DMS 273 (cell line): ENCODE measurements at regions not wholly inside any gene's neighbourhood (a gene's known extent, or its start where the extent isn't known, plus 50 kb on each side); places are given as distances from the start of the nearest gene placed in this dataset.

ENCODE experiments used
- DNase-seq: peaks from one replicate; lab custom pipeline; 2025; ENCODE audit not compliant: unreplicated experiment; lab: John Stamatoyannopoulos, UW

DNA sequence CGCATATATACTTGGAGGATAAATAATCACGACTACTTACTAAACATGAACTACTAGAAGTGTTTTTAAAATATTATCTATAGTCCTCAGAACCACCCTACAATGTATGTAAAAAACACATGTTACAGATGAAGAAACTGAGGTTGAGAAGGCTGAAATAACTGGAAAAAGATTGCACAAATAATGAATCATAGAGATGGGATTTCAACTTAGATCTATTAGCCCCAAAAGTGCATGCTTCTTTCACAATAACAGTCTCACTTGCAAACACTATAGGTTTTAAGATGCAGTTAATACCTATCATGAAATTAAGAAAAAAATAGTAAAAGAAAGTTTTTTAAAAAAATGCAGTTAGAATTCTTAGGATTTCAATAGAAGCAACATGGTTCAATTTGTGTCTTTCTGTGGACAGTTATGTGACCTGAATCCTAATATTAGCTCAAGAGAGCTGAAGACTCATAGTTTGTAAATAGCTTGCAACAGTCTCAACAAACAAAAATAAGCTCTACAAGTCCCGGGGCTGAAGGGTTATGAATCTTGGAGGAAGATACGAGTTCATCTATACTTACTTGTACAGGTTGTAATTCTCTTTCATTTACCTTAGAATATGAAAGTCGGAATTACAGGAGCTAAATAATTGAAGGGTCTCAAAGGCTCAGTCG is 58.6 kb upstream of the NTPCR start:
- DNase-seq: no peak

DNA sequence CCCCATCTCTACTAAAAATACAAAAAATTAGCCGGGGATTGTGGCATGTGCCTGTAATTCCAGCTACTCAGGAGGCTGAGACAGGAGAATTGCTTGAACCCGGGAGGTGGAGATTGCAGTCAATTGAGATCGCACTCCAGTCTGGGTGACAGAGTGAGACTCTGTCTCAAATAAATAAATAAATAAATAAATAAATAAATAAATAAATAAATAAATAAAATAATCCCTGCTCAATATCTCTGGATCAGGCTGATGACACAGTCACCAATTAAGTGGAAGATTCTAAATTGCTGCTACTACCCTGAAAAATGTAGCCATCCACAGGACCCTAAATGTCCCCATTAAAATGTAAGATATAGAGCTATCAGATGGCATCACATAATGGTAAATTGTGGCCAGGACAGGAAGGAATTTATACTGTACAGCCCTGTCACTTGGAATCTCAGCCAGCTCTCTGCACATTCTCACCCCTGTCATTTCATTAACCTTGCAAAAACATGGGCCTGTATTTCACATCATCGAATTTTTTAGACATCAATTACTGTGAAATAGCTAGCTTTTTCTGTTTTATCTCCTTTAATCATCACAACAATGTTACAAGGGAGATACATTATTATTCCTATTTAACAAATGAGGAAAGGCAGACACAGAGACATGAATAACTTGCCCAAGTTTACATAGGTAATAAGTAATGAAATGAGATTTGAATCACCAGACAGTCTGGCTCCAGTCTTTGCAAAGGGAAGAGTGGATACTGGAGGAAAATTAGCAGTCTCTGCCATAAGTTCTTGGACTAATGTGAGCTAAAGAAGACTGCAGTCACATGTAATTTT is 56.7 kb upstream of the NTPCR start:
- DNase-seq: no peak

DNA sequence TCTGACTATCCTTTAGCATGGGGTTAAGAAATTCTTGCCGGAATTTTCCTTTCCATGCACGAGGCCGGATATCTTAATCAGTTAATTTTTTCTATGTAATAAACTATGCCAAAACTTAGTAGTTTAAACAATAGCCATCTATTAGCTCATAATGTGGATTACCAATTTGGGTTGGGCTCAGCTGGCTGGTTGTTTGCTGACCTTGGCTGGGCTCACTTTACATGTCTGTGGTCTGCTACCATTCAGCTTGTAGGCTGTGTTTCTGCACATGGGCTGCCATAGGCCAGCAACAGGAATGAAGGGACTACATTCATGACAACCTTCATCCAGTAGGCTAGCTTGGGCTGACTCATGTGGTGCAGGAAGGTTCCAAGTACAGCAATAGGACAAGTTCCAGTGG is 56.0 kb upstream of the NTPCR start:
- no peak for DNase-seq

DNA sequence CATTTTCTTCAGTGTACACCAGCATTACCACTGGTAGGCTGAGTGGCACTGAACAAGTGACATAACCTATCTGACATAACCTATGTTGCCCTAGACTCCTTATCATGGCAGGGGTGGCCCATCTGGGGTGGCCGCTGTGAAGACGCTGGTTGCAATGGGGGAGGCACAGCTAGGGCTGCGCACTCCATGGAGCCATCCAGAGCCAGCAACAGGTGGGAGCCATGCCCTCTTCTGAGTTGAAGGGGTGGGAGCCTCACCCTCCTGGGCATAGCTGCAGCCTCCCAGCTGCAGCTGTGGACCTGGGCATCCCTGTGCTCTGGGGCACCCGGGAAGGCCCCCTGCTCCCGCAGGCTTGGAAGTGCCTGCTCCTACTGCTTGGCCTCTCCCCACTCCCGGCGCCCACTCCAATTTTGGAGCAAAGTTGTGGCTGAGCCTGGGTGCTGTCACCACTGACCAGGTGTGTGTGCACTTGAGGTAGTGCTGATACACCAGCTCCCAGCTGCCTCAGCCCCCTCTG is 52.4 kb upstream of the NTPCR start:
- no peak for DNase-seq

DNA sequence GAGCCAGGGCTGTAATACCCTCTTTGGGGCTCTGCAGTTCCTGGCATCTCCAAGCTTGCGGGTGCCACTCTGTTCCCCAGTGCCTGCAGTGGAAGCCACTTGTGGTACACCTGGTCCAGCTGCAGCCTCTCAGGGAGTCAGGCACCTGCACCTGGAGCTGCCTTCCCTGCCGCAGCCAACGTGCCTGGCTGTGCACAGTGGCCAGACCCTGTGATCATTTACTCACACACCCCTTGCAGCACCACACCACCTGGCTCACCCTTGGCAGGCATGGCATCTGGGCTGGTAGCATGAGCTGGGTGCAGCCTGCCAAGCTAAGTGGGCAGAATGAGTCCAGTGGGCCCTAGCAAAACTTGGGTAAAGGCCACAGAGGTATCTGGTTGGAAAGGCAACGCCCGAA is 51.1 kb upstream of the NTPCR start:
- DNase-seq: no peak

DNA sequence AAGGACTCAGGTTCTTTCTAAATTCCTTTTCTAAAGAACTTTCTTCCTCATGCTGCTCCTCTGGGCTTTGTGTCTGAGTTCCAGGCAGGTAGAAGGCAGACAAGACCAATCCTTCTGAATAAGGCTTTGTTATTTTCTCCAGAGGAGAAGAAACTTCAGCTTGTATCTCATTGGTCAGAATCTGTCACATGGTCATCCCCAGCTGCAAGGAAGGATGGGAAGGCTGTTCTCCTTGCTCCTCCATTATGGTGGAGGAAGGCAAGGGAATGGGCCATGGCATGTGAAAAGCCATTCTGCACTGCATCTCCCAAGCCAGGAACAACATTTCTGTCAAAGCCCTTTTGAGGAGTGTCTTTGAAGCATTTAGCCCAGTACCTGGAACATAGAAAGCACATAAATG is 50.6 kb upstream of the NTPCR start:
- DNase-seq: no peak
